GM23338 (cell line): ENCODE measurements at regions not wholly inside any gene's neighbourhood (a gene's known extent, or its start where the extent isn't known, plus 50 kb on each side); places are given as distances from the start of the nearest gene placed in this dataset.

ENCODE experiments used
- ATAC-seq: fragments of 200-7000 bp; cut with Tn5 transposase; 3 replicates; pipeline ENCODE4 v1.9.1; 2020
- DNase-seq: peaks from one replicate; pipeline ENCODE4 v3.0.0-alpha.2; 2015; ENCODE audit warnings: low spot score
- H2AFZ ChIP-seq: fragments of 200-600 bp; sonication (generic); 2 replicates; pipeline ENCODE4 v1.8.0; 2016; ENCODE audit warnings: antibody characterized with exemption, mild to moderate bottlenecking, moderate library complexity
- H3F3A ChIP-seq: fragments of 200-600 bp; sonication (generic); replicated peaks from 2 replicates; pipeline ENCODE4 v1.8.0; 2017; ENCODE audit warnings: antibody characterized with exemption, mixed run types, low read depth
- H3K27ac ChIP-seq: fragments of 200-600 bp; sonication (generic); 2 replicates; pipeline ENCODE4 v1.6.1; 2016; ENCODE audit warnings: low read depth
- H3K27me3 ChIP-seq: fragments of 200-600 bp; sonication (generic); 2 replicates; pipeline ENCODE4 v1.8.0; 2016; ENCODE audit warnings: mild to moderate bottlenecking, mixed run types, moderate library complexity; ENCODE audit not compliant: insufficient read depth
- H3K36me3 ChIP-seq: fragments of 200-600 bp; sonication (generic); 2 replicates; pipeline ENCODE4 v1.8.0; 2016; ENCODE audit warnings: mild to moderate bottlenecking; ENCODE audit not compliant: insufficient read depth
- H3K4me1 ChIP-seq: fragments of 200-600 bp; sonication (generic); 2 replicates; pipeline ENCODE4 v1.8.0; 2016; ENCODE audit warnings: mild to moderate bottlenecking, moderate library complexity; ENCODE audit not compliant: insufficient read depth
- H3K4me2 ChIP-seq: fragments of 200-600 bp; sonication (generic); 2 replicates; pipeline ENCODE4 v1.7.1; 2017; ENCODE audit warnings: mixed run types
- H3K4me3 ChIP-seq: fragments of 200-600 bp; sonication (generic); 2 replicates; pipeline ENCODE4 v1.6.1; 2016; ENCODE audit warnings: mixed run types
- H3K79me2 ChIP-seq: fragments of 200-600 bp; sonication (generic); replicated peaks from 2 replicates; pipeline ENCODE4 v1.8.0; 2017; ENCODE audit warnings: mild to moderate bottlenecking; ENCODE audit not compliant: insufficient read depth
- H3K9me2 ChIP-seq: fragments of 200-600 bp; sonication (generic); 2 replicates; pipeline ENCODE4 v1.8.0; 2017; ENCODE audit not compliant: insufficient read depth
- H4K20me1 ChIP-seq: fragments of 200-600 bp; sonication (generic); replicated peaks from 2 replicates; pipeline ENCODE4 v1.8.0; 2017; ENCODE audit warnings: mild to moderate bottlenecking; ENCODE audit not compliant: insufficient read depth
- H3K27ac Mint-ChIP-seq: 2 replicates; pipeline ENCODE4 v1.8.0; 2020; ENCODE audit warnings: inconsistent platforms, mild to moderate bottlenecking, moderate library complexity, mixed read lengths
- H3K27me3 Mint-ChIP-seq: 3 replicates; pipeline ENCODE4 v1.8.0; 2022; ENCODE audit warnings: low read depth, mild to moderate bottlenecking, moderate library complexity, mixed read lengths, inconsistent platforms; ENCODE audit not compliant: insufficient read depth, poor library complexity
- H3K36me3 Mint-ChIP-seq: 3 replicates; pipeline ENCODE4 v1.8.0; 2021; ENCODE audit warnings: low read depth, mild to moderate bottlenecking, inconsistent platforms, moderate library complexity, mixed read lengths
- H3K4me1 Mint-ChIP-seq: 3 replicates; pipeline ENCODE4 v1.8.0; 2020; ENCODE audit warnings: mild to moderate bottlenecking, inconsistent platforms, mixed read lengths
- H3K4me3 Mint-ChIP-seq: 3 replicates; pipeline ENCODE4 v1.8.0; 2021; ENCODE audit warnings: moderate library complexity, mild to moderate bottlenecking, inconsistent platforms, mixed read lengths
- H3K9me3 Mint-ChIP-seq: 3 replicates; pipeline ENCODE4 v1.8.0; 2020; ENCODE audit warnings: moderate library complexity, mild to moderate bottlenecking, inconsistent platforms, mixed read lengths
- CREB1 ChIP-seq: fragments of 250-450 bp; sonication (Bioruptor Pico); IDR thresholded peaks from 2 replicates; pipeline ENCODE4 v1.5.0; 2020; ENCODE audit warnings: low read depth, mild to moderate bottlenecking, moderate library complexity
- CTCF ChIP-seq, 2 experiments: fragments of 200-600 bp in 1 of 2; sonication (generic) in 1 of 2; conservative IDR thresholded peaks; 2 replicates each; pipeline versions ENCODE4 v1.5.1 to v1.6.1; 2016 to 2017; ENCODE audit warnings: antibody characterized with exemption in 2 of 2, low read depth in 2 of 2, mild to moderate bottlenecking in 2 of 2, moderate library complexity in 1 of 2
- ETS1 ChIP-seq: IDR thresholded peaks from 2 replicates; pipeline ENCODE4 v1.6.1; 2016; ENCODE audit warnings: antibody characterized with exemption
- EZH2phosphoT487 ChIP-seq: fragments of 200-600 bp; sonication (generic); IDR thresholded peaks from one replicate; pipeline ENCODE4 v1.8.1; 2018; ENCODE audit warnings: antibody characterized with exemption; ENCODE audit not compliant: unreplicated experiment
- JUNB ChIP-seq: IDR thresholded peaks from one replicate; pipeline ENCODE4 v1.6.1; 2016; ENCODE audit warnings: antibody characterized with exemption; ENCODE audit not compliant: unreplicated experiment
- NANOG ChIP-seq: IDR thresholded peaks from 2 replicates; pipeline ENCODE4 v1.6.1; 2016; ENCODE audit warnings: antibody characterized with exemption, borderline replicate concordance
- POLR2AphosphoS5 ChIP-seq: IDR thresholded peaks from 2 replicates; pipeline ENCODE4 v1.6.1; 2016; ENCODE audit warnings: antibody characterized with exemption, low read depth
- REST ChIP-seq: IDR thresholded peaks from one replicate; pipeline ENCODE4 v1.6.1; 2018; ENCODE audit warnings: antibody characterized with exemption; ENCODE audit not compliant: unreplicated experiment
- STAT1 ChIP-seq: IDR thresholded peaks from one replicate; pipeline ENCODE4 v1.6.1; 2016; ENCODE audit warnings: antibody characterized with exemption; ENCODE audit not compliant: unreplicated experiment
- ZNF331 ChIP-seq: fragments of 250-450 bp; sonication (Bioruptor Pico); IDR thresholded peaks from 2 replicates; pipeline ENCODE4 v1.5.0; 2020; ENCODE audit warnings: low read depth, mild to moderate bottlenecking, moderate library complexity

- no peak overlapping the region for H3K4me2 ChIP-seq
- no peaks in the 10 kb centered on the region for H4K20me1 ChIP-seq
- no peaks in the 10 kb centered on the region for H3K27me3 ChIP-seq
- no peaks in the 10 kb centered on the region for H3K36me3 ChIP-seq
- Mint-ChIP-seq H3K36me3 (no peaks in the 10 kb centered on the region; the same call in 2 of the 3 replicates), H3K27me3 (peaks cover 3% of the 10 kb centered on the region), H3K9me3 (no peaks in the 10 kb centered on the region), H3K4me3 (no peak overlapping the region), H3K27ac (no peak overlapping the region), H3K4me1 (peaks cover 18% of the 10 kb centered on the region)
- no peak for ATAC-seq
- no peak for DNase-seq
- no peak overlapping the region for H3K27ac ChIP-seq
- H3K79me2 ChIP-seq = no peaks in the 10 kb centered on the region
- 0 out of 2 replicates have a peak, but pooled peaks cover 3% of the 10 kb centered on the region for H3K9me2 ChIP-seq
- peaks cover 10% of the 10 kb centered on the region for H3K4me1 ChIP-seq
- no peak for TF ChIP-seq EZH2phosphoT487
- no peak for TF ChIP-seq CREB1 (CRISPR knock-in tag)
- no peak for TF ChIP-seq POLR2AphosphoS5
- no peak for TF ChIP-seq ETS1
- no peak for TF ChIP-seq NANOG
- TF ChIP-seq JUNB = no peak
- TF ChIP-seq STAT1 = no peak
- TF ChIP-seq ZNF331 (CRISPR knock-in tag) = no peak
- TF ChIP-seq CTCF (conservative IDR thresholded peaks at IDR 0.05; ENCODE audit: low read depth in 2 of 2) = no peak
- H3K4me3 ChIP-seq = no peak overlapping the region
- H3F3A ChIP-seq = no peaks in the 10 kb centered on the region
- H2AFZ ChIP-seq = no peak overlapping the region
Measured at GRCh38 chr6:44556046-44556445, 168.5 kb downstream of the CDC5L start.

GRCh38 chr6:44558024-44558831, 170.7 kb downstream of the CDC5L start:
- Mint-ChIP-seq H3K4me1 (peaks cover 22% of the 10 kb centered on the region), H3K36me3 (no peaks in the 10 kb centered on the region), H3K27me3 (peaks cover 5% of the 10 kb centered on the region), H3K27ac (no peak overlapping the region), H3K9me3 (no peaks in the 10 kb centered on the region), H3K4me3 (no peak overlapping the region)
- TF ChIP-seq POLR2AphosphoS5 (no peak), REST (no peak), NANOG (no peak)
- no peak overlapping the region for H3K27ac ChIP-seq
- no peak for DNase-seq
- no peak overlapping the region for H3K4me2 ChIP-seq
- H3K79me2 ChIP-seq = no peaks in the 10 kb centered on the region
- H2AFZ ChIP-seq = 0 out of 2 replicates have a peak overlapping the region, but pooled peaks have one; percentile 43
- H3K27me3 ChIP-seq = no peaks in the 10 kb centered on the region
- ATAC-seq = no peak
- no peaks in the 10 kb centered on the region for H3F3A ChIP-seq
- H3K4me3 ChIP-seq = no peak overlapping the region
- H3K9me2 ChIP-seq = 0 out of 2 replicates have a peak, but pooled peaks cover 3% of the 10 kb centered on the region
- no peaks in the 10 kb centered on the region for H3K36me3 ChIP-seq
- H3K4me1 ChIP-seq = peaks cover 15% of the 10 kb centered on the region
- H4K20me1 ChIP-seq = no peaks in the 10 kb centered on the region
